HCT116 (cell line): ENCODE measurements at regions not wholly inside any gene's neighbourhood (a gene's known extent, or its start where the extent isn't known, plus 50 kb on each side); places are given as distances from the start of the nearest gene placed in this dataset.
"Not testable (repeated sequence)": the region's sequence is repeated elsewhere in the genome, so short reads cannot be mapped to it uniquely, and the experiment has no call there.

Source experiments
- ATAC-seq: fragments of 200-7000 bp; cut with Tn5 transposase; 2 replicates; pipeline ENCODE4 v1.9.1; 2020; ENCODE audit warnings: mild to moderate bottlenecking, moderate library complexity
- BruUV-seq: library from RNA; stranded (reverse); fragments of 400-500 nt; replicated peaks from 2 replicates; lab custom pipeline; 2021; lab: Mats Ljungman, UMichigan
- CTCF ChIA-PET: fragments of 300-600 bp; sonication (Branson Sonifier 250); formaldehyde crosslinking; loops from one replicate; lab custom pipeline; 2021; ENCODE audit warnings: antibody characterized with exemption; lab: Charles Lee
- POLR2A ChIA-PET: fragments of 300-600, 350-600 bp; sonication (Branson Sonifier 250); formaldehyde crosslinking; loops from one replicate; lab custom pipeline; 2021; ENCODE audit warnings: antibody characterized with exemption; lab: Charles Lee
- RAD21 ChIA-PET, 2 experiments: fragments of 300-600 bp; sonication (Branson Sonifier 250); formaldehyde crosslinking; loops; one replicate each; lab custom pipeline; 2023; ENCODE audit warnings: low total read pairs in 2 of 2; ENCODE audit not compliant: uncharacterized antibody in 2 of 2, unreplicated experiment in 2 of 2, low non-redundant PET in 1 of 2; lab: Charles Lee
- DNase-seq: peaks from one replicate; pipeline ENCODE4 v3.0.0-alpha.2; 2010; ENCODE audit warnings: low read depth, low spot score
- H2AFZ ChIP-seq: fragments of 200-600 bp; shearing (Covaris generic), sonication (generic); 2 replicates; pipeline ENCODE4 v1.6.1; 2017; ENCODE audit warnings: low read depth, mixed run types, mixed read lengths, antibody characterized with exemption, low read length; ENCODE audit not compliant: poor library complexity, severe bottlenecking
- H3K27ac ChIP-seq: 2 replicates; pipeline ENCODE4 v1.5.1; 2012; ENCODE audit warnings: low read depth, low read length
- H3K27me3 ChIP-seq: fragments of 200-600 bp; sonication (generic); 2 replicates; pipeline ENCODE4 v1.6.1; 2016; ENCODE audit warnings: mixed run types, low read length, mixed read lengths; ENCODE audit not compliant: insufficient read depth
- H3K36me3 ChIP-seq, 2 experiments: fragments of 200-500 bp in 1 of 2; fragments of 200-600 bp in 1 of 2; sonication (Bioruptor generic) in 1 of 2; sonication (generic) in 1 of 2; 2 replicates each; pipeline versions ENCODE4 v1.5.1 to v1.6.1; 2014 to 2016; ENCODE audit warnings: low read length in 2 of 2, inconsistent platforms in 1 of 2, mixed read lengths in 1 of 2, mixed run types in 1 of 2; ENCODE audit not compliant: insufficient read depth in 2 of 2, control insufficient read depth in 1 of 2
- H3K4me1 ChIP-seq, 2 experiments: fragments of 200-600 bp in 1 of 2; sonication (generic) in 1 of 2; 2 replicates each; pipeline versions ENCODE4 v1.5.1 to v1.6.1; 2012 to 2017; ENCODE audit warnings: low read length in 2 of 2, inconsistent platforms in 1 of 2, mild to moderate bottlenecking in 1 of 2, mixed read lengths in 1 of 2, mixed run types in 1 of 2, moderate library complexity in 1 of 2; ENCODE audit not compliant: insufficient read depth in 2 of 2, control insufficient read depth in 1 of 2
- H3K4me2 ChIP-seq: fragments of 200-600 bp; sonication (generic); 2 replicates; pipeline ENCODE4 v1.6.1; 2017; ENCODE audit warnings: mixed run types, low read length, mixed read lengths
- H3K4me3 ChIP-seq, 2 experiments: fragments of 200-600 bp in 1 of 2; sonication (generic) in 1 of 2; replicated peaks in 1 of 2; 2 replicates each; pipeline ENCODE4 v1.5.1; 2011 to 2016; ENCODE audit warnings: low read length in 2 of 2, control low read depth in 1 of 2, low read depth in 1 of 2, mild to moderate bottlenecking in 1 of 2, mixed read lengths in 1 of 2, mixed run types in 1 of 2
- H3K79me2 ChIP-seq: fragments of 200-600 bp; sonication (generic); 2 replicates; pipeline ENCODE4 v1.6.1; 2017; ENCODE audit warnings: mild to moderate bottlenecking, mixed run types, low read length, moderate library complexity, mixed read lengths; ENCODE audit not compliant: insufficient read depth
- H3K9ac ChIP-seq: fragments of 200-600 bp; sonication (generic); 2 replicates; pipeline ENCODE4 v1.6.1; 2016; ENCODE audit warnings: low read length, mixed read lengths
- H3K9me2 ChIP-seq: fragments of 200-600 bp; sonication (generic), shearing (Covaris generic); 2 replicates; pipeline ENCODE4 v1.6.1; 2017; ENCODE audit warnings: mixed run types, mild to moderate bottlenecking, moderate library complexity; ENCODE audit not compliant: insufficient read depth
- H3K9me3 ChIP-seq, 2 experiments: fragments of 200-500 bp in 1 of 2; fragments of 200-600 bp in 1 of 2; sonication (Bioruptor generic) in 1 of 2; sonication (generic) in 1 of 2; 2 replicates each; pipeline ENCODE4 v1.6.1; 2014 to 2017; ENCODE audit warnings: low read length in 2 of 2, mixed read lengths in 2 of 2, inconsistent platforms in 1 of 2, low read depth in 1 of 2, mild to moderate bottlenecking in 1 of 2, mixed run types in 1 of 2, moderate library complexity in 1 of 2; ENCODE audit not compliant: control insufficient read depth in 1 of 2, insufficient read depth in 1 of 2
- H4K20me1 ChIP-seq: fragments of 200-600 bp; sonication (generic), shearing (Covaris generic); 2 replicates; pipeline ENCODE4 v1.6.1; 2017; ENCODE audit warnings: mixed run types, mild to moderate bottlenecking, moderate library complexity; ENCODE audit not compliant: insufficient read depth
- CBX3 ChIP-seq: IDR thresholded peaks from 2 replicates; pipeline ENCODE4 v1.6.1; 2012; ENCODE audit warnings: low read depth
- CEBPB ChIP-seq: IDR thresholded peaks from 2 replicates; pipeline ENCODE4 v1.6.1; 2012; ENCODE audit warnings: low read depth
- EGR1 ChIP-seq: IDR thresholded peaks from 2 replicates; pipeline ENCODE4 v1.6.1; 2012; ENCODE audit warnings: low read depth
- EZH2 ChIP-seq: fragments of 200-600 bp; sonication (generic); IDR thresholded peaks from 2 replicates; pipeline ENCODE4 v1.6.1; 2017; ENCODE audit warnings: antibody characterized with exemption, mixed run types
- EZH2phosphoT487 ChIP-seq: fragments of 200-600 bp; IDR thresholded peaks from 2 replicates; pipeline ENCODE4 v1.6.1; 2018; ENCODE audit warnings: antibody characterized with exemption, borderline replicate concordance
- FOSL1 ChIP-seq: IDR thresholded peaks from 2 replicates; pipeline ENCODE4 v1.6.1; 2012; ENCODE audit warnings: low read depth
- JUND ChIP-seq: IDR thresholded peaks from 2 replicates; pipeline ENCODE4 v1.6.1; 2012
- POLR2AphosphoS5 ChIP-seq: IDR thresholded peaks from 2 replicates; pipeline ENCODE4 v1.6.1; 2011; ENCODE audit warnings: mild to moderate bottlenecking, low read depth, low read length, moderate library complexity
- RAD21 ChIP-seq: IDR thresholded peaks from 2 replicates; pipeline ENCODE4 v1.6.1; 2012; ENCODE audit warnings: low read depth, mild to moderate bottlenecking
- REST ChIP-seq: IDR thresholded peaks from 2 replicates; pipeline ENCODE4 v1.6.1; 2012; ENCODE audit warnings: low read depth
- SIN3A ChIP-seq: IDR thresholded peaks from 2 replicates; pipeline ENCODE4 v1.6.1; 2012; ENCODE audit warnings: low read depth
- SP1 ChIP-seq: IDR thresholded peaks from 2 replicates; pipeline ENCODE4 v1.6.1; 2012; ENCODE audit warnings: low read depth
- TCF7L2 ChIP-seq: IDR thresholded peaks from 2 replicates; pipeline ENCODE4 v1.7.0; 2011; ENCODE audit warnings: borderline replicate concordance, inconsistent platforms; ENCODE audit not compliant: insufficient read depth, insufficient read length; ENCODE audit errors: extremely low read depth
- YY1 ChIP-seq: IDR thresholded peaks from 2 replicates; pipeline ENCODE4 v1.6.1; 2011; ENCODE audit warnings: low read length, low read depth, moderate library complexity, mild to moderate bottlenecking; ENCODE audit not compliant: insufficient replicate concordance; ENCODE audit errors: extremely low read depth
- ZBTB33 ChIP-seq: IDR thresholded peaks from 2 replicates; pipeline ENCODE4 v1.6.1; 2011; ENCODE audit warnings: mild to moderate bottlenecking, low read length, moderate library complexity; ENCODE audit not compliant: insufficient replicate concordance; ENCODE audit errors: extremely low read depth
- ZFX ChIP-seq: fragments of 450-650 bp; IDR thresholded peaks from 2 replicates; pipeline ENCODE4 v1.6.1; 2017
- ZNF274 ChIP-seq: fragments of 200-500 bp; sonication (Bioruptor generic); IDR thresholded peaks from 2 replicates; pipeline ENCODE4 v1.6.1; 2014; ENCODE audit warnings: mild to moderate bottlenecking, low read depth, low read length, inconsistent platforms
- intact Hi-C: fragments of 100-400 bp; cut with micrococcal nuclease; formaldehyde crosslinking; loops from 2 replicates; pipeline ENCODE4 v1.10.0; 2022

DNA sequence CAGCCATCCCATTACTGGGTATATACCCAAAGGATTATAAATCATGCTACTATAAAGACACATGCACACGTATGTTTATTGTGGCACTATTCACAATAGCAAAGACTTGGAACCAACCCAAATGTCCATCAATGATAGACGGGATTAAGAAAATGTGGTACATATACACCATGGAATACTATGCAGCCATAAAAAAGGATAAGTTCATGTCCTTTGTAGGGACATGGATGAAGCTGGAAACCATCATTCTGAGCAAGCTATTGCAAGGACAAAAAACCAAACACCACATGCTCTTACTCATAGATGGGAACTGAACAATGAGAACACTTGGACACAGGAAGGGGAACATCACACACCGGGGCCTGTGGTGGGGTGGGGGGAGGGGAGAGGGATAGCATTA lies 285.7 kb downstream of the SIPA1L2 start:
- H3K27ac ChIP-seq, intact Hi-C loops, H3K36me3 ChIP-seq, H3K4me3 ChIP-seq, ATAC-seq, H4K20me1 ChIP-seq, H2AFZ ChIP-seq, H3K9me2 ChIP-seq, H3K79me2 ChIP-seq, POLR2A ChIA-PET, H3K4me2 ChIP-seq, CTCF ChIA-PET, H3K4me1 ChIP-seq, H3K9ac ChIP-seq, H3K9me3 ChIP-seq, BruUV-seq, DNase-seq, H3K27me3 ChIP-seq, RAD21 ChIA-PET: not testable (repeated sequence)

- no peaks in the 10 kb centered on the region for H3K36me3 ChIP-seq
- H4K20me1 ChIP-seq = no peaks in the 10 kb centered on the region
- H3K79me2 ChIP-seq = no peaks in the 10 kb centered on the region
- H3K9ac ChIP-seq = no peak overlapping the region
- no peak overlapping the region for H2AFZ ChIP-seq
- no peak overlapping the region for H3K4me3 ChIP-seq
- H3K9me3 ChIP-seq = no peaks in the 10 kb centered on the region
- ATAC-seq (no peak), DNase-seq (no peak)
- H3K4me2 ChIP-seq = no peak overlapping the region
- BruUV-seq = no TSS peak
- no peaks in the 10 kb centered on the region for H3K9me2 ChIP-seq
- no peak for TF ChIP-seq TCF7L2
- TF ChIP-seq ZNF274 = no peak
- no peak for TF ChIP-seq CEBPB
- no peak for TF ChIP-seq EGR1
- no peak for TF ChIP-seq SIN3A
- no peak for TF ChIP-seq YY1
- TF ChIP-seq SP1 = no peak
- TF ChIP-seq ZBTB33 = no peak
- no peak for TF ChIP-seq JUND
- no peak for TF ChIP-seq EZH2phosphoT487
- TF ChIP-seq FOSL1 = no peak
- no peak for TF ChIP-seq POLR2AphosphoS5
- TF ChIP-seq EZH2 = no peak
- no peak for TF ChIP-seq ZFX
- TF ChIP-seq RAD21 = no peak
- no peak for TF ChIP-seq CBX3
- TF ChIP-seq REST = no peak
- POLR2A ChIA-PET = no interaction called here
- H3K27me3 ChIP-seq = 0 out of 2 replicates have a peak, but pooled peaks cover 4% of the 10 kb centered on the region
- CTCF ChIA-PET = no interaction called here
- intact Hi-C loops = no loop called here
- H3K4me1 ChIP-seq = no peaks in the 10 kb centered on the region
- RAD21 ChIA-PET = no interaction called here
- H3K27ac ChIP-seq = no peak overlapping the region
Observed at GRCh38 chr1:232340446-232340845, 289.5 kb downstream of the SIPA1L2 start.
